MM.1S (cell line): ENCODE measurements at regions not wholly inside any gene's neighbourhood (a gene's known extent, or its start where the extent isn't known, plus 50 kb on each side); places are given as distances from the start of the nearest gene placed in this dataset.

Source experiments
- EZH2 ChIP-seq: fragments of 300-600 bp; sonication (generic); optimal IDR thresholded peaks from 2 replicates; pipeline ENCODE3; 2017; ENCODE audit warnings: low read depth, mild to moderate bottlenecking, antibody characterized with exemption, low read length, mixed read lengths
- EZH2phosphoT487 ChIP-seq: fragments of 300-600 bp; sonication (generic); IDR thresholded peaks from 2 replicates; pipeline ENCODE4 v1.6.1; 2018; ENCODE audit warnings: antibody characterized with exemption, low read length
- TF ChIP-seq, protein P1 (sequence below): fragments of 300-600 bp; sonication (generic); IDR thresholded peaks from 2 replicates; pipeline ENCODE4 v1.5.1; 2016; ENCODE audit warnings: antibody characterized with exemption, low read length, mixed read lengths

DNA sequence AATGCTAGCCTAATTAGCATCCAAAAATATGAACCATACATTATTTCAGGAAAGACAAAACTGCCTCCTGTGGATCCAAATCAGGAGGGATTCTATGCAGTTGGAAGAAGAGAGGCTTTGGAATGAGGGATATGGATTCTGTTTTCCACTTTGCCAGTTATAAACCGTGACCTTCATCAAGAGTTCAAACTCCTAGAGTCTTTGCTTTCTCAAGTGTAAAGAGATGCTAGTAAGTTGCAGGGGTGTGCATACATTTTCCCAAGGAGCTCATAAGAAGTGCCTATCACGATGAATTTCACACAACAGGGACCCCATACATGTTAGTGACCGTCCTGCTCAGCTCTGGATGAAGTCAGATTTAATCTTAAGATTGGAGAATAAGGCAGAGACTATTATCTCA is 542.5 kb downstream of the SOX11 start:
- TF ChIP-seq, protein P1, sequence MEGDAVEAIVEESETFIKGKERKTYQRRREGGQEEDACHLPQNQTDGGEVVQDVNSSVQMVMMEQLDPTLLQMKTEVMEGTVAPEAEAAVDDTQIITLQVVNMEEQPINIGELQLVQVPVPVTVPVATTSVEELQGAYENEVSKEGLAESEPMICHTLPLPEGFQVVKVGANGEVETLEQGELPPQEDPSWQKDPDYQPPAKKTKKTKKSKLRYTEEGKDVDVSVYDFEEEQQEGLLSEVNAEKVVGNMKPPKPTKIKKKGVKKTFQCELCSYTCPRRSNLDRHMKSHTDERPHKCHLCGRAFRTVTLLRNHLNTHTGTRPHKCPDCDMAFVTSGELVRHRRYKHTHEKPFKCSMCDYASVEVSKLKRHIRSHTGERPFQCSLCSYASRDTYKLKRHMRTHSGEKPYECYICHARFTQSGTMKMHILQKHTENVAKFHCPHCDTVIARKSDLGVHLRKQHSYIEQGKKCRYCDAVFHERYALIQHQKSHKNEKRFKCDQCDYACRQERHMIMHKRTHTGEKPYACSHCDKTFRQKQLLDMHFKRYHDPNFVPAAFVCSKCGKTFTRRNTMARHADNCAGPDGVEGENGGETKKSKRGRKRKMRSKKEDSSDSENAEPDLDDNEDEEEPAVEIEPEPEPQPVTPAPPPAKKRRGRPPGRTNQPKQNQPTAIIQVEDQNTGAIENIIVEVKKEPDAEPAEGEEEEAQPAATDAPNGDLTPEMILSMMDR, result no peak
- TF ChIP-seq EZH2 (no peak), EZH2phosphoT487 (no peak)
